A673 (cell line): ENCODE measurements at regions not wholly inside any gene's neighbourhood (a gene's known extent, or its start where the extent isn't known, plus 50 kb on each side); places are given as distances from the start of the nearest gene placed in this dataset.

Experiments used
- BruUV-seq: library from RNA; stranded (reverse); fragments of 400-500 nt; replicated peaks from 2 replicates; lab custom pipeline; 2021; lab: Mats Ljungman, UMichigan
- CTCF ChIA-PET: fragments of 300-600 bp; sonication (Branson Sonifier 250); formaldehyde crosslinking; loops from one replicate; lab custom pipeline; 2022; ENCODE audit warnings: antibody characterized with exemption; lab: Charles Lee
- POLR2A ChIA-PET: fragments of 300-600 bp; sonication (Branson Sonifier 250); formaldehyde crosslinking; loops from one replicate; lab custom pipeline; 2022; ENCODE audit warnings: antibody characterized with exemption; ENCODE audit not compliant: low non-redundant PET; lab: Charles Lee
- DNase-seq: peaks from one replicate; pipeline ENCODE4 v3.0.0-alpha.2; 2015; ENCODE audit warnings: low spot score
- H3K27ac ChIP-seq: fragments of 200-600 bp; sonication (generic); 2 replicates; pipeline ENCODE4 v1.5.1; 2016; ENCODE audit warnings: mixed run types, low read depth, mild to moderate bottlenecking, mixed read lengths, antibody characterized with exemption, low read length; ENCODE audit not compliant: poor library complexity, severe bottlenecking
- H3K27me3 ChIP-seq: fragments of 200-600 bp; sonication (generic); replicated peaks from 2 replicates; pipeline ENCODE4 v1.6.1; 2017; ENCODE audit warnings: mixed run types, low read depth, mild to moderate bottlenecking, mixed read lengths, antibody characterized with exemption, low read length; ENCODE audit not compliant: insufficient read depth, poor library complexity
- H3K36me3 ChIP-seq: fragments of 200-600 bp; sonication (generic); 2 replicates; pipeline ENCODE4 v1.6.1; 2016; ENCODE audit warnings: mixed run types, mild to moderate bottlenecking, mixed read lengths, antibody characterized with exemption, low read length; ENCODE audit not compliant: insufficient read depth, poor library complexity, severe bottlenecking
- H3K4me1 ChIP-seq: fragments of 200-600 bp; sonication (generic); 2 replicates; pipeline ENCODE4 v1.6.1; 2017; ENCODE audit warnings: mixed run types, mild to moderate bottlenecking, mixed read lengths, antibody characterized with exemption, low read length; ENCODE audit not compliant: insufficient read depth, poor library complexity, severe bottlenecking
- H3K4me3 ChIP-seq: fragments of 200-600 bp; sonication (generic); 2 replicates; pipeline ENCODE4 v1.5.1; 2016; ENCODE audit warnings: low read depth, mixed run types, mild to moderate bottlenecking, mixed read lengths, low read length; ENCODE audit not compliant: poor library complexity, severe bottlenecking
- H3K9me3 ChIP-seq: fragments of 200-600 bp; sonication (generic); 2 replicates; pipeline ENCODE4 v1.6.1; 2016; ENCODE audit warnings: mixed run types, low read depth, mild to moderate bottlenecking, mixed read lengths, antibody characterized with exemption, low read length; ENCODE audit not compliant: poor library complexity, severe bottlenecking
- CTCF ChIP-seq: fragments of 300-800, 200-600 bp; sonication (generic); conservative IDR thresholded peaks from 2 replicates; pipeline ENCODE4 v1.5.1; 2017; ENCODE audit warnings: low read depth, mild to moderate bottlenecking, antibody characterized with exemption, low read length, moderate library complexity, mixed read lengths
- EZH2 ChIP-seq: fragments of 200-600 bp; sonication (generic); IDR thresholded peaks from 2 replicates; pipeline ENCODE4 v1.6.1; 2017; ENCODE audit warnings: borderline replicate concordance, low read depth, mild to moderate bottlenecking, mixed read lengths, antibody characterized with exemption, low read length; ENCODE audit not compliant: poor library complexity, severe bottlenecking
- intact Hi-C: fragments of 100-400 bp; cut with micrococcal nuclease; formaldehyde crosslinking; loops from one replicate; pipeline ENCODE4 v1.10.0; 2022; ENCODE audit not compliant: unreplicated experiment

GRCh38 chr11:87425391-87425790, 387.7 kb downstream of the TMEM135 start:
- Histone ChIP-seq H3K4me3 (no peak overlapping the region), H3K4me1 (no peaks in the 10 kb centered on the region), H3K27me3 (no peaks in the 10 kb centered on the region), H3K36me3 (no peaks in the 10 kb centered on the region), H3K27ac (no peak overlapping the region), H3K9me3 (no peaks in the 10 kb centered on the region)
- TF ChIP-seq EZH2 (no peak), CTCF (no peak)
- BruUV-seq: no TSS peak
- intact Hi-C loops: loop anchor here (10.0 kb wide), 1 partner anchor 231 kb away; no protein-coding TSS in a partner anchor
- no peak for DNase-seq
- ChIA-PET POLR2A (no interaction called here), CTCF (no interaction called here)

DNA sequence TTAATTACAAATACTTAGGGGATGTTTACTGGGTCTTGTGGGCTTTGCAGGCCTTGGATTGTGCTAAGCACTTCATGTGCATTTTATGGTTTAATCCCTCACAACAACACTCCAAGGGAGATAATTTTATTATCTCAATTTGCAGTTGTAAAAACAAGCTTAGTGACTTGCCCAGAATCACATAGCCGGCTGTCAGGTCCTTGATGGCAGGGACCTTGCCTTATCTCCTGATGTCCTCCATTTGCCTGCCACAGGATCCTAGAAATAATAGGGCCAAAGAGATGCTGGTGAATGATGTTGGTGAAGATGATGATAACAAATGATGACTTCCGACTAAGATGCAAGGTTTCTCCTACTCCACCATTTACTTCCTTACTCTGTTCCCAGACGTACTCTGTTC, 385.4 kb downstream of the TMEM135 start:
- no peak for TF ChIP-seq CTCF
- TF ChIP-seq EZH2: no peak
- DNase-seq: no peak
- Histone ChIP-seq H3K4me3 (no peak overlapping the region), H3K27me3 (no peaks in the 10 kb centered on the region), H3K36me3 (no peaks in the 10 kb centered on the region), H3K27ac (no peak overlapping the region), H3K9me3 (no peaks in the 10 kb centered on the region), H3K4me1 (no peaks in the 10 kb centered on the region)
- CTCF ChIA-PET: interaction anchor here (1.1 kb wide), 1 partner anchor 484 kb away, joined by 4 read pairs; no protein-coding TSS in a partner anchor
- no TSS peak for BruUV-seq
- intact Hi-C loops: loop anchor here (5.0 to 10.0 kb wide), 3 partner anchors 228 to 481 kb away; no protein-coding TSS in a partner anchor
- POLR2A ChIA-PET: no interaction called here

DNA sequence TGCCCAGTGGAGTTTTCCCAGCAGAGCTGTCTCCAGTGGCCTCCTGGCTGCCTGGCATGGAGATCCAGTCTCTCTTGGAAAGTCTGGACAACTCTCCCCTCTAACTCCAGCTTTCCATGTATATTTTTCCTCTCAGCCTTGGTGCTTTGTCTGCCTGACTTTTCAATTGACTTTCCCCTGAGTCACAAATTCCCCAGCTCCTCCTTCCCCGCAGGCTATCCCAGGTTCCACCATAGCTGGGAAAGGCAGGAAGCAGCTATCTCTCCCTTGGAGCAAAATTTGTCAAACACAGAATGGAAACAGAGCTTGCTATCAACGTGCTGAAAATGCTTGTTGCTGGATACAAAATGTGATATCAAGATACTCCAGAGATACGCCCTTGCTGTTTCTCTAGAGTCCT, 384.8 kb downstream of the TMEM135 start:
- CTCF ChIA-PET: interaction anchor here (1.1 kb wide), 1 partner anchor 483 kb away, joined by 4 read pairs; no protein-coding TSS in a partner anchor
- TF ChIP-seq CTCF (no peak), EZH2 (no peak)
- Histone ChIP-seq H3K27me3 (no peaks in the 10 kb centered on the region), H3K36me3 (no peaks in the 10 kb centered on the region), H3K4me3 (no peak overlapping the region), H3K4me1 (no peaks in the 10 kb centered on the region), H3K27ac (no peak overlapping the region), H3K9me3 (no peaks in the 10 kb centered on the region)
- BruUV-seq: no TSS peak
- intact Hi-C loops: loop anchor here (5.0 to 10.0 kb wide), 3 partner anchors 228 to 480 kb away; no protein-coding TSS in a partner anchor
- DNase-seq: no peak
- POLR2A ChIA-PET: no interaction called here
